WERI-Rb-1 (cell line): ENCODE measurements at regions not wholly inside any gene's neighbourhood (a gene's known extent, or its start where the extent isn't known, plus 50 kb on each side); places are given as distances from the start of the nearest gene placed in this dataset.

Experiments used
- DNase-seq: peaks from one replicate; pipeline ENCODE4 v3.0.0-alpha.2; 2020
- H3K27ac ChIP-seq: fragments of 250-450 bp; sonication (Bioruptor Pico); 2 replicates; pipeline ENCODE4 v1.5.1; 2020; ENCODE audit warnings: mild to moderate bottlenecking, moderate library complexity
- H3K27me3 ChIP-seq: fragments of 250-450 bp; sonication (Bioruptor Pico); 2 replicates; pipeline ENCODE4 v1.5.1; 2021; ENCODE audit warnings: mild to moderate bottlenecking, low read depth, moderate library complexity; ENCODE audit not compliant: insufficient read depth, severe bottlenecking
- H3K36me3 ChIP-seq: fragments of 250-450 bp; sonication (Bioruptor Pico); 2 replicates; pipeline ENCODE4 v1.5.1; 2020; ENCODE audit warnings: mild to moderate bottlenecking, moderate library complexity
- H3K4me3 ChIP-seq: 2 replicates; pipeline ENCODE4 v1.5.1; 2011; ENCODE audit warnings: low read depth, mild to moderate bottlenecking, control low read depth, low read length
- H3K9me3 ChIP-seq: fragments of 250-450 bp; sonication (Bioruptor Pico); 2 replicates; pipeline ENCODE4 v1.5.1; 2021; ENCODE audit warnings: mild to moderate bottlenecking, moderate library complexity; ENCODE audit not compliant: severe bottlenecking
- TF ChIP-seq, protein P1 (sequence below): IDR thresholded peaks from 2 replicates; pipeline ENCODE4 v1.5.1; 2011; ENCODE audit warnings: low read depth, mild to moderate bottlenecking, control low read depth, inconsistent platforms, low read length

GRCh38 chr14:53325176-53325806, 172.2 kb upstream of the DDHD1 start:
- no peak overlapping the region for H3K27ac ChIP-seq
- no peaks in the 10 kb centered on the region for H3K9me3 ChIP-seq
- H3K4me3 ChIP-seq = no peak overlapping the region
- TF ChIP-seq, protein P1, sequence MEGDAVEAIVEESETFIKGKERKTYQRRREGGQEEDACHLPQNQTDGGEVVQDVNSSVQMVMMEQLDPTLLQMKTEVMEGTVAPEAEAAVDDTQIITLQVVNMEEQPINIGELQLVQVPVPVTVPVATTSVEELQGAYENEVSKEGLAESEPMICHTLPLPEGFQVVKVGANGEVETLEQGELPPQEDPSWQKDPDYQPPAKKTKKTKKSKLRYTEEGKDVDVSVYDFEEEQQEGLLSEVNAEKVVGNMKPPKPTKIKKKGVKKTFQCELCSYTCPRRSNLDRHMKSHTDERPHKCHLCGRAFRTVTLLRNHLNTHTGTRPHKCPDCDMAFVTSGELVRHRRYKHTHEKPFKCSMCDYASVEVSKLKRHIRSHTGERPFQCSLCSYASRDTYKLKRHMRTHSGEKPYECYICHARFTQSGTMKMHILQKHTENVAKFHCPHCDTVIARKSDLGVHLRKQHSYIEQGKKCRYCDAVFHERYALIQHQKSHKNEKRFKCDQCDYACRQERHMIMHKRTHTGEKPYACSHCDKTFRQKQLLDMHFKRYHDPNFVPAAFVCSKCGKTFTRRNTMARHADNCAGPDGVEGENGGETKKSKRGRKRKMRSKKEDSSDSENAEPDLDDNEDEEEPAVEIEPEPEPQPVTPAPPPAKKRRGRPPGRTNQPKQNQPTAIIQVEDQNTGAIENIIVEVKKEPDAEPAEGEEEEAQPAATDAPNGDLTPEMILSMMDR = peak; percentile 18; the same call in 1 of the 2 replicates
- no peak for DNase-seq
- H3K27me3 ChIP-seq = no peaks in the 10 kb centered on the region
- H3K36me3 ChIP-seq = no peaks in the 10 kb centered on the region

GRCh38 chr14:53316504-53316903, 163.4 kb upstream of the DDHD1 start:
- H3K27ac ChIP-seq = no peak overlapping the region
- H3K4me3 ChIP-seq = no peak overlapping the region
- no peaks in the 10 kb centered on the region for H3K36me3 ChIP-seq
- DNase-seq = no peak
- H3K9me3 ChIP-seq = peaks cover 2% of the 10 kb centered on the region
- TF ChIP-seq, protein P1 = no peak
- H3K27me3 ChIP-seq = no peaks in the 10 kb centered on the region

DNA sequence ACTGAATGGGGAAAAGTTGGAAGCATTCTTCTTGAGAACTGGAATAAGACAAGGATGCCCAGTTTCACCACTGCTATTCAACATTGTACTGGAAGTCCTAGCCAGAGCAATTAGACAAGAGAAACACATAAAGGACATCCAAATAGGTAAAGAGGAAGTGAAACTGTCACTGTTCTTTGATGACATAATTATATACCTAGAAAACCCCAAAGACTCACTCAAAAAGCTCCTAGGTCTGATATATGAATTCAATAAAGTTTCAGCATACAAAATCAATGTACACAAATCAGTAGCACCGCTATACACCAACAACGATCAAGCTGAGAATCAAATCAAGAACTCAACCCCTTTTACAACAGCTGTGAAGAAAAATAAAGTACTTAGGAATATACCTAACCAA, 157.3 kb upstream of the DDHD1 start:
- no peak for DNase-seq
- TF ChIP-seq, protein P1 = no peak
- H3K4me3 ChIP-seq = no peak overlapping the region

DNA sequence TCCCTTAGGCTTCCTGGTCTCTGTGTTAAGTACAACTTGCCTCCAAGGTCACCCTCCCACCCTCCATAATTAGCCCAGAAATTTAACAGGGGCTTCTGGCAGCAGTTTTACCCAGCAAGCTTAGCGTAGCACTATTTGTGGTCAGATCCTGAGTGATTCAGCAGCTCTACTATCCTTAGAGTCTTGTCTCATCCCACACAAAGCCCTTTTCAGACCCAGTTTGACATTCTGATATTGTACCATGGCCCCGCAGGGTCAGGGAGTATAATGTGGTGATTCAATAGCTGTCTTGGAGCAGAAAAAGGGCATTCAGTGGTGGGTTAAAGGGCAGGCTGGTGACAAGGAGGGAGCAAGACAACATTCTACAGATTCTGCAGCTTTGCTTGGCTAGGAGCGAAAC, 153.8 kb upstream of the DDHD1 start:
- Histone ChIP-seq H3K36me3 (no peaks in the 10 kb centered on the region), H3K27ac (no peak overlapping the region), H3K27me3 (peaks cover 8% of the 10 kb centered on the region), H3K4me3 (no peak overlapping the region), H3K9me3 (no peaks in the 10 kb centered on the region)
- no peak for DNase-seq
- TF ChIP-seq, protein P1 = no peak

More for the DNA sequence above, 157.3 kb upstream of the DDHD1 start:
- Histone ChIP-seq H3K36me3 (no peaks in the 10 kb centered on the region), H3K9me3 (no peaks in the 10 kb centered on the region), H3K27me3 (peaks cover 5% of the 10 kb centered on the region), H3K27ac (no peak overlapping the region)

- Histone ChIP-seq H3K36me3 (no peaks in the 10 kb centered on the region), H3K4me3 (peak overlapping the region; percentile 19; the same call in 1 of the 2 replicates), H3K27me3 (peaks cover 8% of the 10 kb centered on the region), H3K27ac (no peak overlapping the region), H3K9me3 (no peaks in the 10 kb centered on the region)
- TF ChIP-seq, protein P1 = peak; percentile 54
- peak; percentile 18 for DNase-seq
These were observed 153.2 kb upstream of the DDHD1 start for GRCh38 chr14:53306267-53306721.
